HG03457 (cell line): ENCODE measurements at regions not wholly inside any gene's neighbourhood (a gene's known extent, or its start where the extent isn't known, plus 50 kb on each side); places are given as distances from the start of the nearest gene placed in this dataset.
"Not testable (repeated sequence)": the region's sequence is repeated elsewhere in the genome, so short reads cannot be mapped to it uniquely, and the experiment has no call there.

Experiments
- ATAC-seq: cut with Tn5 transposase; IDR thresholded peaks from one replicate; pipeline ENCODE4 v1.9.1; 2021; ENCODE audit warnings: moderate number of reproducible peaks; ENCODE audit not compliant: unreplicated experiment

DNA sequence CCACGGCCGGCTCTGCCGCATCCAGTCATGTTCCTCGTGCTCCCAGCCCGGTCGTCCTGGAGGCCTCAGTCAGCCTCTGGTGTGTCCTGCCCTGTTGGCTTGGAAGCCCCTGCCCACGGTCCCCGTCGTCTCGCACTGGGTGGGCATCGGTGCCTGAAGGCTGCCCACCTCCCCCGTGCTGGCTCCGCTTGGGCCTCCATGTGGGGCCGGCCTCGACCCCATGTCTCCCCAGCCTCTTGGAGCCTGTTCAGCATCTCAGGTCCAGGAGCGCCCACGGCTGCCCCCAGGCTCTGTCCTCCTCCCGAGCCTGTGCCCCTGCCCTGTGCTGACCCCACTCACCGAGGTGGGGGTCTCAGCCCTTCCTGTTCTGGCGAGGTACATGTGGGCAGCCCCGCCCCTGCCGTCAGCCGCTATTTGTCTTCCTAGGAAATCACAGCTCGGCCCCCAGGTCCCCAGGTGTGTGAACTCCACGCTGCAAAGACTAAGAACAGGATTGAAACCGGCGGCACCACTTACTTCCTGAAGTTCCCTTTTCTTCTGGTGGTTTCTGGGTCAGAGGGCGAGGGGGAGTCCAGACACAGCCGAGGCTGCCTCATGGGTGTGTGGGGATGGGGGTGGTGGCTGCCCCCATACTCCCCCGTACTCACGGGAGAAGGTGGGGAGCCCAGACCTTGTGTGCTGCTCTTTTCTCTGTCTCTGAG is 221.3 kb downstream of the TMEM121 start:
- ATAC-seq: not testable (repeated sequence)

DNA sequence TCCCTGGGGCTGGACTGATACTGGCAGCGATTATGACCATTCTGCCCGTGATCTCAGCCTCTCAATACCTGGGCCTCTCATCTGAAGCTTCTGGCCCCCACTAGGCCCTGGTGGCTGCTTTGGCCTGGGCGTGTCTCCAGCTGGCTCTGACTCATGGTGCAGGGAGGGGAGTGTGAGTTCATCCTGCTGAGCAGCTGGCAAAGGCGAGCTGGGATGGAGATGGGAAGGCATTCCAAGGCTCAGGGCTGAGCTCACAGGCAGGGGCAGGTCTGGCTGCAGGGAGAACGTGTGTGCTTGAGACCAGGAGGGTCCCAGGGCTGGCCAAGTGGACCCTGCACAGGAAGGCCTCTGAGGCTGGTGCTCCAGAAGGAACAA is 221.8 kb downstream of the TMEM121 start:
- no peak for ATAC-seq

DNA sequence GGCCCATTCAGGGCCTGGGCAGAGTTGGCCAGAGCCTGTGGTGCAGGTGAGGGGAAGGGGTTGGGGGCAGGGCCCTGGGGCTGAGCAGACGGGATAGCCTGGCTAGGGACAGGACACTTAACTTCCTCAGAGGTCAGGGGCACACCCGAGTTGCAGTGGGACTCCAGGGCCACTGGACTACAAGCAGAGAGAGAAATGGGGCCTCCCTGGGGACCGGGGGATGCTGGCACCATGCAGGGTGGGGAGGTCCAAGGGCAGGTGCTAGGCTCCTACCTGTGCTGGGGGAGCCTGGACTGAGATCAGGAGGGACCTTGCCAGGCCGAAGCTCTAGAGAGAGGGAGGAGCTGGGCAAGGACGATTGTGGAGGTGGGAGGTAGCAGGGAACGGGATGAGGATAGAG is 222.3 kb downstream of the TMEM121 start:
- ATAC-seq: not testable (repeated sequence)

DNA sequence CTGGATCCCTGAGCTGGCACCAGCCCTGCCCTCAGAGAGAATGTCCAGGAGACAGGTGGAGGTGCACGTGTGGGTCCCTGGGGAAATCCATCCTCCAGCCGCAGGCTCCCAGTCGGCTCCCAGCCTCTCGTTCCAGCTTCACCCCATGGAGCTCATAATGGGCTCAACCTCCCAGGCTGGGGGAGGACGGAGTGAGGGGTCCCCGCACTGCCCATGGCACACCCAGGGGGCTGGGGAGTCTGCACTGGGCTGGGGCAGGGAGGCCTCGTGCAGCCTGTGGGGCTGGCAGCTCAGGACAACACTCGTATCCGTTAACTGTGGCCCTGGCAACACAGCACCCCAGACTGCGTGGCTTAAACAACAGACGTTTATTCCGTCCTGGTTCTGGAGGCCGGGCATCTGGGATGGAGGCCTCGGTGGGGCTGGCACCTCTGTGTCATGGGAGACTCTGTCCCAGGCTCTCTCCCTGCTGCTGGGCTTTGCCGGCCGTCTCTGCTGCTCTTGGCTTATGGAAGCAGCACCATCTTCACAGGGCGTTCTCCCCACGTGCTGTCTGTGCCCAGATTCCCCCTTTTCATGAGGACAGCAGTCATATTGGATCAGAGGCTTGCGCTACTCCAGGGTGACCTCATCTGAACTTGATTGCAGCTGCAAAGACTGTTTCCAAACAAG is 223.6 kb downstream of the TMEM121 start:
- ATAC-seq: not testable (repeated sequence)

DNA sequence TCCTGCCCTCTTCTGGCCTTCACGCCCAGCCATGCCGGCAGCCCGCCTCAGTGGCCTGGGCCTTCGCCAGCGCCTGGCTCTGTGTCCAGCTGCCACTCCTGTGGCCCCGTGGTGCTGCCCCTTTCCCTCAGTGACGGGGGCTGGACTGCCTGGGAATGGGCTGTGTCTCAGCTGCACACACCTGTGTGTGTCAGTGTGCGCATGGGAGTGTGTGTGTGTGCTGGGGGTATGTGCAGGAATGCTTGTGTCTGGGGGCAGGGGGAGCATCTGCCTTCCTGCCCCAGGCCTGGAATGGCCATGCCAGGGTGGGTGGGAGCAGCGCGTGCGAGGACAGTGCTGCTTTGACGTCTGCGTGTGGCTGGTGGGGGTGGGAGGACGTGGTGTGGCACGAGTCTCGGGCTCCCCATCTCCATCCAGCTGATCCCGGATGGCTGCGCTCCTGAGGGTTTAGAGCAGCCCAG is 224.9 kb downstream of the TMEM121 start:
- ATAC-seq: not testable (repeated sequence)

DNA sequence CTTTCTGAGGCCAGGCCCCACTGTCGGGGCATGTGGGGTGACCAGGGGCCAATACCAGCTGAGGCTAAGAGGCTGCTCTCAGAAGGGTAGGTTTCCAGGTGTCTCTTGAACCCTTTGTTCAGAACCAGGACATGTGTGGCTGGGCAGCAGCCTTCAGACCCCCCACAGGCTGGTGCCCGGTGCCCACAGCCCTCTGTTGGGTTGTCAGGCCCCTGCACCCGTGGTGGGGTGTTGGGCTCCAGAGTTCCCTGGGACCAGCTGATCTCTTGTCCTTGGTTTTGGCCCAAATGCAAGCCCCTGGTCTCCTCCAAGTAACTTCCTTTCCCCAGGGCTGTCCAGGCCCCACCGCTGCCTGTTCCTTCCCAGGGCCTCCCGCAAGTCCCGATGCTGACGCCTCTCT is 226.0 kb downstream of the TMEM121 start:
- not testable (repeated sequence) for ATAC-seq

DNA sequence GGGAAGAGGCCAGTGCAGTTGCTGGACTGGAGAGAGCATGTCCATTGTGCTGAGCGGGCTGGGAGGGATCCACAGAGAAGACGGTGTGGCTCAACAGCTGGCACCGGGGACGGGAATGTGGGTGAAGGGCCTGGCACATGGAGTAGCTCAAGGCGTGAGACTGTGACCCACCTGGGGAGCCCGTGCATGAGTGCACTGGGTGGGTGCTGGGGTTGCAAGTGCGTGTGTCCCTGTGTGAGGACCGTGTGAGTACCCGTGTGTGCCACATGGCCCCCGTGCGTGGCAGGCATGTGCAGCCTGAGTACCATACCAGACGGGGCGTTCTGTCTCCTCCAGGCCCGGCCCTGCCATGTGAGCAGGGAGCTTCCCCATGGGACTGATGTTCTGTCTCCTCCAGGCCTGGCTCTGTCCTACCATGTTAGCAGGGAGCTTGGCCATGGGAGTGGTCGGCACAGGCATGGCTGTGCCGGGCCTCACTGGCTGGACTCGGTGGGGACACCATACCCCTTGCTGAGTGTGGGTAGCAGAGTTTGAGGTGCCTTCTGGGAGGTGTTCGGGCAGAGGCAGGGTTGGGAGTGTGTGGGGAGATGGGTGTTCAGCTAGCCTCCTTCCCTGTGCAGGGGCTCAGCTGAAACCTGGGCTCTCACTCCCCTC is 234.4 kb downstream of the TMEM121 start:
- ATAC-seq: no peak

DNA sequence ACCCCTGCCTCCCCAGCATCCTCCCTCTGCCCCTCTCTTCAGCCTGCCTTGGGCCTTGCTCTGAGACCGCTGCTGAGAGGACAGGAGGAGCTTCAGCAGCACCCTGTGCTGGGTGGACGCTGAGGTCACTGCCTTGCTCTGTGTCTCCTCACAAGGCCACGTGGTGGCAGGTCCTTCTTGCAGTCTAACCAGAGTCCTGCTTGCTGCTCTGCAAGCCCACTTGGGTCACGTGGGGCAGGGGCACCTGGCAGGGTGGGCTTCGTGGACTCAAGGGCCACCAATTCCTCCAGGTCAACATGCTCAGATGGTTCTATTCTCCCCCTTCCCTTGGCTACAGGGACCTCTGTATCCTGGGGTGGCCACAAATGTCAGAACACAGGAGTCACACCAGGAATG is 235.0 kb downstream of the TMEM121 start:
- ATAC-seq: not testable (repeated sequence)

DNA sequence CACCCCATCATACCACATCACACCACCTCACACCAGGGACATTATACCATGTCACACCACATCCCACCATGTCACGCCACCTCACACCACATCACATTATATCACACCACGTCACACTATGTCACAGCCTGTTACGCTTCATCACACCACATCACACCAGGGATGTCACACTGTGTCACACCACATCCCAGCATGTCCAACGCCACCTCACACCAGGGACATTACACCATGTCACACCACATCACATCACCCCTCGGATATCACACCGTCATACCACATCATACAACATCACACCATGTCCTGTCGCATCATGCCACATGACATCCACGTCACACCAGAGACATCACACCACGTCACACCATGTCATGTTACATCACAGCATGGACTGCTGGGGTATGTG is 235.5 kb downstream of the TMEM121 start:
- no peak for ATAC-seq

DNA sequence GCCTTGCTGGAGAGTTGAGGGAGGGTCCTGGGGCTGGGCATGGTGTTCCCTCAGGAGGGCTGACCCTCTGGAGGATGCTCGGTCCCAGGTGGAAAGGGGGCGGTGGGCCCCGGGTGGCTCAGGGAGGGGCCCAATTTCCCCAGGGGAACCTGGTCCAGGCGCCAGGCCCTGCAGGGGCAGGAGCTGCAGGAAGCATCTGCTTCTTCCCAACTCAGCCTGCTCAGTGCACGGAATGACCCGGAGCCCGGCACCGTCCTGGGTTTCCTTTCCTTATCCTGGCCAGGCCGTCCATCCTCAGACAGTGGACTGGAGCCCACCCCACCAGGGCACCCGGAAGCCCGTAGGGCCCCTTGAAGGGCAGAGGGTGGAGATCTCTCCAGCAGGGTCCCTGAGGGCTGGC is 235.9 kb downstream of the TMEM121 start:
- not testable (repeated sequence) for ATAC-seq

DNA sequence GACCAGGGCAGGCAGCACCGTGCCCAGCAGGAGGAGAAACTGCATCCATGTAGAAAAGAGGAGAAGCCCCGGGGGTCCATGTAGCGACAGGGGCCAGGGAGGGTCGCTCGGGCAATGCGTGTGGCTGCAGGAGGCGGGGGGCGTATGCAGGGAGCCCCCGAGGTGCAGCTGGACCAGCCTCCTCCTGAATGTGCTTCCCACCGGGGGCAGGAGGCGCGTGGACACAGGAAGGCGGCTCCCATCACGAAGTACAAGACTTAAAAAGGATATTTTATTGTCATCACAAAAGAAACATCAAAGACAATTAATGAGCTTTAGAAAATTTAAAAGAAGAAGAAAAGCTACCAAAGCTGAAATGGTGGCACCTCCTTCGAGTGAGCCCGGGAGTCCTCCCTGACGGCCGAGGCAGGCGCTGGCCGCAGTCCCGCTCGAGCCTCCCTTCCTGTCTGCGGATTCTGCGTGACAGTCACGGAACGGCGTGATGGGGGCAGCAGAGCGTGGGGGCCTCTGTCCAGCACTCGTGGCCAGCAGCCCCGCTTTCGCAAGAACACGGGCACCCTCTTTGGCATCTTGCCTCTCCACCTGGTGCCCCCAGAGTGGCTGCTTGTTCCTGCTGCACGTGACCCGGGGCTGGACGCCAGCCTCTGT is 238.0 kb downstream of the TMEM121 start:
- ATAC-seq: not testable (repeated sequence)

DNA sequence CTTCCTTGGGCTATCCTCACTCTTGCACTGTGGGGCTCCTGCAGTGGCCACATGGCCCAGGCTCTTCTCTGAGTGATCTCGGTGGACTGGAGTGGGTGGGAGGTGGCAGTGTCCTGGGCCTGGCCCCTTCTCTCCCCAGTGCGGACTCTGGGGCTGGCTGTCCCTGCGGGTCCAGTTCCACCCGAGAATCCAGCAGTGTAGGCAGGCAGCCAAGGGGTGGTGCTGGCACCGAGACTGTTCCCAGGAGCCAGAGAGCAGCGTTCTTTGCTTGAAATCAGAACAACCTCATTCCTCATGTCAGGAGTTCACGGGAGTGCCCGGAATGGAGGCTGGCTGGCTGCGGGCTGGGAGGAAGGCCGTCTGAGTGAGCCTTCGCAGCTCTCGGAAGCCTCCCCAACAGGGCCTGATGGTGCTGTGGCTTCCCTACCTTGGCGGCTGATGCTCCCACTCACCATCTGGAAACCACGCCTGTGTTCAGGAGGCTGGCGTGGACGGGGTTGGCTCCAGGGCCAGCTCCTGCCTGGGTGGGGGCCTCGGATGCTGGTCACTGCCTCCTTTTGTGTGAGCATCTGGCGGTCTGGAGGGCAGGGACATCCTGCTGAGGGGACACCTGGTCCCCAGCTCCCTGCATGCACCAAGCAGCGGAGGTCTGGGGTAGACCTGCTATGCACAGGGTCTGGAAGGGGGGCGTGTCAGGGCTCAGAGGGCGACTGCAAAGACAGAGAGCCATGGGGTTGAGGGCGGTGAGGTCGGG is 238.9 kb downstream of the TMEM121 start:
- not testable (repeated sequence) for ATAC-seq

DNA sequence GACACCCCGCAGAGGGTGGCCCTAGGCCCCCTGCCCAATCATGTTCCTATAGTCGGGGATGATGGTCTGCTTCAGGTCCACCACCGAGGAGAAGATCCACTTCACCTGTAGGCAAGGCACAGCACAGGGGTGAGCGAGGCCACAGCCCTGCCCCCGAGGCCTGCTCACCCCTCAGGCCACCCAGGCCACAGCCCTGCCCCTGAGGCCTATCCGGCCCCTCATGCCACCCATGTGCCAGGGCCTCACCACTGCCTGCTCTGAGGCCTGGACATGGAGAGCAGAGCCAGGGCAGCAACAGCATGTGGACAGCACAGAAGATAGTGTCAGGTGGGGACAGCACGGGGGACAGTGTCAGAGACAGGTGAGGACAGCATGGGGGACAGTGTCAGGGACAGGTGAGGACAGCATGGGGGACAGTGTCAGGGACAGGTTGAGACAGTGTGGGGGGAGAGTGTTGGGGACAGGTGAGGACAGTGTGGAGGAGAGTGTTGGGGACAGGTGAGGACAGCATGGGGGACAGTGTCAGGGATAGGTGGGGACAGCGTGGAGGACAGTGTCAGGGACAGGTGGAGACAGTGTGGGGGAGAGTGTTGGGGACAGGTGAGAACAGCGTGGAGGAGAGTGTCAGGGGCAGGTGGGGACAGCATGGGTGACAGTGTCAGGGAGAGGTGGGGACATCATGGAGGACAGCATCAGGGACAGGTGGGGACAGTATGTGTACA is 239.7 kb downstream of the TMEM121 start:
- no peak for ATAC-seq

DNA sequence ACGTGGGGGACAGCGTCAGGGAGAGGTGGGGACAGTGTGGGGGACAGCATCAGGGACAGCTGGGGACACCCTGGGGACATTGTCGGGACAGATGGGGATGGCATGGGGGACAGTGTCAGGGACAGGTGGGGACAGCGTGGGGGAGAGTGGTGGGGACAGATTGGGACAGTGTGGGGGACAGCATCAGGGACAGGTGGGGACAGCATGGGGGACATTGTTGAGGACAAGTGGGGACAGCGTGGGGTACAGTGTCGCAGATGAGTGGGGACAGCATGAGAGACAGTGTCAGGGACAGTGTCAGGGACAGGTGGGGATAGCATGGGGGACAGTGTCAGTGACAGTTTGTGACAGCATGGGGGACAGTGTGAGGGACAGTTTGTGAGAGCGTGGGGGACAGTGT is 240.9 kb downstream of the TMEM121 start:
- no peak for ATAC-seq

DNA sequence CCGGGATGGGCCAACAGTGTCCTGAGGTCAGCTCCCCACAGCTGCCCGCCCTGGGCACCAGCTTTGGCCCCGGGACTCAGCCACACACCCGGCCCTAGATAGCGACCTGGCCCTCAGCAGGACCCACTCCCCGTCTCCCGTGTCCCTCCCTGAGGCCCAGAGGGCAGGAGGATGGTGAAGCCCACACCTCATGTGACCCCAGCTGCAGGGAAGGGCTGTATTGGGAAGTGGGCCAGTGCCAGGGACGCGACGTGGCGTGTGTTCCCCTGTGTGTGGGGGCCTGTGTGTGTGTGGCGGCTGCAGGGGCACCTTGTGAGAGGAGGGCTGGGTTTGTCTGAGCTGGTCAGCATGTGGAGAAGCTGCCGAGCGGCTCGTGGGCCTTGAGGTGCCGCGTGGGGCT is 241.7 kb downstream of the TMEM121 start:
- not testable (repeated sequence) for ATAC-seq

DNA sequence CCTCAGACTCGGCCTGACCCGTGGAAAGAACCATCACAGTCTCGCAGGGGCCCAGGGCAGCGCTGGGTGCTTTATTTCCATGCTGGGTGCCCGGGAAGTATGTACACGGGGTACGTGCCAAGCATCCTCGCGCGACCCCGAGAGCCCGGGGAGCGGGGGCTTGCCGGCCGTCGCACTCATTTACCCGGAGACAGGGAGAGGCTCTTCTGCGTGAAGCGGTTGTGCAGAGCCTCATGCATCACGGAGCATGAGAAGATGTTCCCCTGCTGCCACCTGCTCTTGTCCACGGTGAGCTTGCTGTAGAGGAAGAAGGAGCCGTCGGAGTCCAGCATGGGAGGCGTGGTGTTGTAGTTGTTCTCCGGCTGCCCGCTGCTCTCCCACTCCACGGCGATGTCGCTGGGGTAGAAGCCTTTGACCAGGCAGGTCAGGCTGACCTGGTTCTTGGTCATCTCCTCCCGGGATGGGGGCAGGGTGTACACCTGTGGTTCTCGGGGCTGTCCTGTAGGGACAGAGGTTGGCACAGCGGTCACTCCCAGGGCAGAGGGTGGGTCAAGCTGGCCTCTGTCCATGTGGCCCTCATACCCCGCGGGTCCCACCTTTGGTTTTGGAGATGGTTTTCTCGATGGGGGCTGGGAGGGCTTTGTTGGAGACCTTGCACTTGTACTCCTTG is 242.8 kb downstream of the TMEM121 start:
- ATAC-seq: not testable (repeated sequence)

DNA sequence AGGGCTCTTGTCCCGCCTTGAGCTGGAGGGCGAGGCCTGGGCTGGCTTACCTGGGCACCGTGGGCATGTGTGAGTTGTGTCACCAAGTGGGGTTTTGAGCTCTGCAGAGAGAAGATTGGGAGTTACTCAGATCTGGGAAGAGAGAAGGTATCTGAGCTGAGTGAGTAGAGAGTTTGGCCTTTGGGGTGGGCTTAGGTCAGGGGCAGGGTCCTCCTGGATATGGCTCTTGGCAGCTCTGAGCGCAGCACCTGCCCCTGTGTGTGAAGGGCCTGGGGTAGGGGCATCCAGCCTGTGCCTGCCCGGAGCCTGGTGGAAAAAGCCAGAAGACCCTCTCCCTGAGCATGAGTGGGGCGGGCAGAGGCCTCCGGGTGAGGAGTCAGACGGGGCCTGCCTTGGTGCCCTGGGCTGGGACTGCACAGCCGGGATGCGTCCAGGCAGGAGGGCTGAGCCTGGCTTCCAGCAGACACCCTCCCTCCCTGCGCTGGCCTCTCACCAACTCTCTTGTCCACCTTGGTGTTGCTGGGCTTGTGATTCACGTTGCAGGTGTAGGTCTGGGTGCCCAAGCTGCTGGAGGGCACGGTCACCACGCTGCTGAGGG is 244.3 kb downstream of the TMEM121 start:
- not testable (repeated sequence) for ATAC-seq

DNA sequence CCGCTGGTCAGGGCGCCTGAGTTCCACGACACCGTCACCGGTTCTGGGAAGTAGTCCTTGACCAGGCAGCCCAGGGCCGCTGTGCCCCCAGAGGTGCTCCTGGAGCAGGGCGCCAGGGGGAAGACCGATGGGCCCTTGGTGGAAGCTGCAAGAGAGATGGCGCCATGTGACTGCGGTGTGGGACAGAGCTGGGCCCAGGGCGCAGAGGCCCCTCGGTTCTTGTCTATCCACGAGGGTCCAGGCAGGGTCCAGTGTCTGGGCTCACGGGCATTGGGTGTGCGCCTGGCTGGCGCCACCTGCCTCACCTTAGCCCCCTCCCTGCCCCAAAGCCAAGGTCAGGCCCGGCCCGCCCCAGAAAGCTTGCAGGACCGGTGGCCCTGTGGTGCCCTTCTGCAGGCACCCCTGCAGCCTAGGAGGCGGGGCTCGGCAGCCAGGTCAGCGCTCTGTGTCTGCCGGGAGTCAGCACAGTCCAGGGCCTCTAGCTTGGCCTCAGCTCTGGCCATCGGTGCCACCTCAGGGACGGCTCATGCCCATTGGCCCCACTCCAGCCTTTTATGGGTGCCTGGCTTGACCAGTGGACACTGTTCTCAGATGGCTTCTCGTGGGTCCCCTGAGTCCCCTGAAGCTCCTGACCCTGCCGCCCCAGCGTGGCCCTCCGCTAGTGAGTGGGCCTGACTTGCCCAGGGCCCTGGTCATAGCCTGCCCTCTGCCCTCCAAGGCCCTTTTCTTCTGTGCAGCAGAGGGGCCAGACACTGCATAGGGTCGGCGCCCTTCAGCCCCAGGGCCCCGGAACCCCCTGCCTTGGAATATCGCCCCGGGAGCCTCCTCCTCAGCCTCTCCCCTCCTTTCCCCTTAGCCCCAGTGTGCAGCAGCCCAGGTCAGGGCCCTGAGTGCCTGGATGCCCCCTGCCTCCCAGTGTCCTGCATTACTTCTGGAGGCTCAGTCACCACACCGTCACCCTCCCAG is 245.2 kb downstream of the TMEM121 start:
- ATAC-seq: not testable (repeated sequence)
